HG03039 (cell line): ENCODE measurements at regions not wholly inside any gene's neighbourhood (a gene's known extent, or its start where the extent isn't known, plus 50 kb on each side); places are given as distances from the start of the nearest gene placed in this dataset.
"Not testable (repeated sequence)": the region's sequence is repeated elsewhere in the genome, so short reads cannot be mapped to it uniquely, and the experiment has no call there.

Source experiments
- ATAC-seq: cut with Tn5 transposase; IDR thresholded peaks from one replicate; pipeline ENCODE4 v1.9.1; 2021; ENCODE audit warnings: mild to moderate bottlenecking, moderate library complexity; ENCODE audit not compliant: unreplicated experiment

DNA sequence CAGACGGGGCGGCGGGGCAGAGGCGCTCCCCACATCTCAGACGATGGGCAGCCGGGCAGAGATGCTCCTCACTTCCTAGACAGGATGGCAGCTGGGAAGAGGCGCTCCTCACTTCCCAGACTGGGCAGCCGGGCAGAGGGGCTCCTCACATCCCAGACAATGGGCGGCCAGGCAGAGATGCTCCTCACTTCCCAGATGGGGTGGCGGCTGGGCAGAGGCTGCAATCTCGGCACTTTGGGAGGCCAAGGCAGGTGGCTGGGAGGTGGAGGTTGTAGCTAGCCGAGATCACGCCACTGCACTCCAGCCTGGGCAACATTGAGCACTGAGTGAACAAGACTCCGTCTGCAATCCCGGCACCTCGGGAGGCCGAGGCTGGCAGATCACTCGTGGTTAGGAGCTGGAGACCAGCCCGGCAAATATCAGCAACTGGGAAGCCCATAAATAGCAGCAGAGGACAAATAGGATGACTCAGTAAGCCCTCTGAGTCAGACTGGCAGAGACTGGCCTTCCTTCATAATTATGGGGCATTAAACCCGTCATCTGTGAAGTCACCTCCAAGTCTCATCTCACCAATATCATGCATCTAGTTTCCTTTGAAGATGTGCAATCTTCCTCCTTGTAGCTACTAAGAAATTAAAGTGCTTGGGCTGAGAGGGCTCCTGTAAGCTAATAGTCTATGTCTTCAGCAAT is 337.3 kb downstream of the GOLGA6L6 start:
- not testable (repeated sequence) for ATAC-seq

DNA sequence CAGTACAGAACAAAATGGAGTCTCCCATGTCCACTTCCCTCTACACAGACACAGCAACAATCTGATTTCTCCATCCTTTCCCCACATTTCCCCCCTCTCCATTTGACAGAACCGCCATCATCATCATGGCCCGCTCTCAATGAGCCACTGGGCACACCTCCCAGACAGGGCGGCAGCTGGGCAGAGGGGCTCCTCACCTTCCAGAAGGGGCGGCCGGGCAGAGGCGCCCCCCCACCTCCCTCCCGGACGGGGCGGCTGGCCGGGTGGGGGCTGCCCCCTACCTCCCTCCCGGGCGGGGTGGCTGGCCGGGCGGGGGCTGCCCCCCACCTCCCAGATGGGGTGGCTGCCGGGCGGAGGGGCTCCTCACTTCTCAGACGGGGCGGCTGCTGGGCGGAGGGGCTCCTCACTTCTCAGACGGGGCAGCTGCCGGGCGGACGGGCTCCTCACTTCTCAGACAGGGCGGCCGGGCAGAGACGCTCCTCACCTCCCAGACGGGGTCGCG is 337.9 kb downstream of the GOLGA6L6 start:
- ATAC-seq = not testable (repeated sequence)

DNA sequence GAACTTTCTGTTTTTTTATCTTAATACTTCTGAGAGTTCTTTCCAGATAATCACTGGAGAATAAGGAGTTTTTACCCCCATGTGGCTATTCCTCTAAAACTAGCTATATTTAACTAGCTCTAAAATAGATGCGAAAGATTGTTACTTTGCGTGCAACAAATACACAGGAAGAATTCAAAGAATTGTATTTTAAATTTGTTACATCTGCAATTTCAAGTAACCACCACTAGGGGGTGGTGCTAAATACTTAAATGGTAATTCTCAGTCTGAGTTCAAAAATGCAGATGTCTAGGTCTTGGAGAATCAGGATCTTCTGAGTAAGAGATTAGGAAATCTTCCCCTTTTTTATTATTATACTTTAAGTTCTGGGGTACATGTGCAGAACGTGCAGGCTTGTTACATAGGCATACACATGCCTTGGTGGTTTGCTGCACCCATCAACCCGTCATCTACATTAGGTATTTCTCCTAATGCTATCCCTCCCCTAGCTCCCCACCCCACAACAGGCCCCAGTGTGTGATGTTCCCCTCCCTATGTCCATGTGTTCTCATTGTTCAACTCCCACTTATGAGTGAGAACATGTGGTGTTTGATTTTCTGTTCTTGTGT is 346.9 kb downstream of the GOLGA6L6 start:
- ATAC-seq = not testable (repeated sequence)

DNA sequence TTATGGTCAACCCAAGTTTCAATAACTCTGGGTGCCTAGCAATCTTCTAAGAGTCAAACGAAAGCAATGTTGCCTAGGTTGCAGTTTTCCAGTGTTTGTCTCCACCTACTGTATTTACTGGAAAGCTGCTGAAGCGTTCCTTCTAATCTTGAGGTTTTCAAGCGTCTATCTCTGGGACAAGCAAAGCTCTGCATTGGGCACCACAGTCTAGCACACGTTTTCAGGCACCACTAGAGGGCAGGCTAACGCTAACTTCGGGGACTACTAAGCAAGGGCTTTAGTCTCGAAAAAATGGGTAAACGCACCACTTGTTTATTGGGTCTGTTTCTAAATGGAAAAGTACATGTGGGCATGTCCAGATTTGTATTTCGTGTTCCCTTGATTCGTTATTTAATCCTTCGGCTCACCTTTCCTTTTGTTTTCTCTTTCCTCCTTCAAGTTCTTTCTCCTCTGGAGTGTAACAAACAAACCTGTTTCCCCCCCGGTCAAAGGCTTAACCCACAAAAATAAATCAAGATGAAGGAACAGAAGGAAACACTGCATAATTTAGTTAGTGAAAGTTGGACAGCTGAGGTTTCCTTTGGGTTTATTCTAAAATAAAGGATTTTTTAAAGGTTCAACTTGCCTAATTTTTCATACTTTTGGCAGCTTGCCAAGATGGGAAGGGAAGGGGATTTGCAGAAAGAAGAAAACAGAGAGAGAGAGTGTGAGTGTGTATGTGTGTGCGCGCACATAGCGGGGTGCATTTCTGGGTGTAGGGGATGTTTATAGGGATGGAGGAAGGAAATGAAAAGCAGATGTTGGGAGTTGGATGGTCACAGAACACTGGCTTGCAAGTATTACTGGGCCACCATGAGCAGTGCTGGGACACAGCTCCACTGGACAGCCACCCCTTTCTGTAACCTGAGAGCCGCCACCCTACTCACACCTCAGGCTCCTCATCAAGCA is 348.3 kb downstream of the GOLGA6L6 start:
- peak; percentile 77 for ATAC-seq

DNA sequence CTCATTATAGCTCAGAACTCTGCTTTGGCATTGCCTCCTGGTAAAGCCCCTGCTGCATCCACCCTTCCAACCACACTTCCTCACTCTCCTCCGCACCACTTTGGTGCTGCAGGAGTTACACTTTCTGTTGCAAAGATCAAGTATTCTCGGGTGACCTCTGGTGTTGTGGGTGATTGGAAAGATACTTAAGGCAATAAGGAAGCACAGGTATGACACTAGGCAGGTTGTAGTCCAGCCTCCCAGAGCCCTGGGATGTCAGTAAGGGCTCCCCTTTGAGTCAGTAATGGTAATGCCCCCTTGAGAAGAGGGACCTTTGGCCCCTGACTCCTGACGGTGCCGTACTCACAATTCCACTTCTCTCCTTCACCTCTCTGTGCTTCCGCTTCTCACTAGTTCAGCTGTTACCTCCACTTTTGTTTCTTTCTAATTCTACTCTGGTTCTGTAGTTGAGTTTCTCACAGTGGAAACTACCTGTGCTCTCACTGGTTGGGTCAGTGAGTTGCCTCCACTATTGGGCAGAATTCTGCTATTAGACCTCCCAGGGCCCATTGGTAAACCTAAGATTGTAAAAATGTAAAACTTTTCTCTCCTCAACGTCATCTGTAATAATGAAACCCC is 350.0 kb downstream of the GOLGA6L6 start:
- not testable (repeated sequence) for ATAC-seq

DNA sequence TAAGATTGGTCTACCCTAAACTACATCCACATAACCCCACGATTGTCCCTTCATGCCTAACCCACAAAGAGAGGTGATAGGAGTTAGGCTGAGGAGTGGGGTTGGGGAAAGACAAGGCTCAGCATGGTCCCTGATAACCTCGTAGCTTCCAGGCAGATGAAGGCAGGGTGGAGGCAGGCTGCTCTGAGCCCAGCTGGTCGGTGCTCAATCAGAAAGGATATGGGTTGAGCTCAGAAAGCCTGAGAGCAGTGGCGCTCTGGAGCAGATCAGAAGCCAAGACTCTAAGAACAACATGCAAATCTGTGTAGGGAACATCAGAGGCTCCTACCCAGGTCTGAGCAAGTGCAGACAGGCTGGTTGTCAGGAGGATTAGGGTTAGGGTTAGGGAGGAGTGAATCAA is 353.0 kb downstream of the GOLGA6L6 start:
- ATAC-seq = not testable (repeated sequence)

DNA sequence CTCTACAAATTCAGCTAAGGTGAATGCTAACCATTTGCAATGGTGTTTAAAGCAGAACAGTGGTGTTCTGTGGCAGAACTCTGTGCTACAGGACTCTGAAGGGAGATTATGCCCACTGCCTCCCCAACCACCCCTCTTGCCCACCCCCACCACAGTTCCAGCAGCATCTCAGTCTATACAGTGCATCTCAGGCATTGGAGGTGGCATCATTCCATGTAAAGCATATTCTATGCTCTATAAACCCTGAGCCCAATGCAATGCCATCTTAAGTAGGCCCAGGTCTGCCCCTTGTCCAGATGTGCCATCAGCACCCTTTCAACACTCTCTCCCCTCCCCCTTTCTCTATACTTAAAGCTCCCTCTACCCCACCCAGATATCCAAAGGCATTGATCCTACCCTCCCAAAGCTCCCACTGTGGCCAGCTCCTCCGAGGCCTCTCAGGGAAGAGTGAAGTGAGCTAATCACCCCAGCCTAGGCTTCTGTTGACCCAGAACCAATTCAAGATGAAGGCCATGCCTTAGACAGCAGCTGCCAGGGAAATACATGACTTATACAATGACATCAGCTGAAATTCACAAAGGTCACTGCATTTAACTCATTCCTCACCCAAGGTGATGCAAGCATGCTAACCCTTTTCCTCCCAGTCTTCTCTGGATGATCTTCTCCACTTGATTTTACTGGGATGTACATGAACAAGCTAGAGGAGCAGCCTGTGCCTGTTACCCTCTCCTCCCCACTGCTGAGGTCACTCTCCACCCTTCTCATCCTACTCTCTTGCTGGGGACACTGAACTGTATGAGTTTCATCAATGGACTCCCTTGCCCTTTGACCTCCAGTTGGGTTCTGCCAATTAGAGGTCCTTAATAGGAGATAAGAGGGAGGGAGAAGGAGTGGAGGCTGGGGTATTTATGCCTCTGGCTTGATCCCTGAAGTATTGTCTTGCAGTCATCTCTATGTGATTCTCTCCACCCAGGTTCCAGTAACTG is 353.9 kb downstream of the GOLGA6L6 start:
- ATAC-seq = not testable (repeated sequence)

DNA sequence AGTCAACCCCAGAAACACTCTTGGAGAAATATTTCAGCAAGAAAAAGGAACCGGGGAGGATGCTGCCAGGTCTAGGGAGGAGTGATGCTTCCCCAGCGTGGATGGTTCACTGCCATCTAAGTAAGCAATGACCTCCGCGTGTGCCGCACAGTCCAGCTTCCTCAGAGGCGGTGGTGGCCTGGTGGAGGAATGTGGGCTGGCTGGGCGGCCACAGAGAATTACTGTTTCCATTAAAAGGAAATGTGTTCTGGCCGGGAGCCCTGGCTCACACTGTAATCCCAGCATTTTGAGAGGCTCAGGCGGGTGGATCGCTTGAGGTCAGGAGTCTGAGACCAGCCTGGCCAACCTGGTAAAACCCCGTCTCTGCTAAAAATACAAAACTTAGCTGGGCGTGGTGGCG is 356.7 kb downstream of the GOLGA6L6 start:
- ATAC-seq = not testable (repeated sequence)

DNA sequence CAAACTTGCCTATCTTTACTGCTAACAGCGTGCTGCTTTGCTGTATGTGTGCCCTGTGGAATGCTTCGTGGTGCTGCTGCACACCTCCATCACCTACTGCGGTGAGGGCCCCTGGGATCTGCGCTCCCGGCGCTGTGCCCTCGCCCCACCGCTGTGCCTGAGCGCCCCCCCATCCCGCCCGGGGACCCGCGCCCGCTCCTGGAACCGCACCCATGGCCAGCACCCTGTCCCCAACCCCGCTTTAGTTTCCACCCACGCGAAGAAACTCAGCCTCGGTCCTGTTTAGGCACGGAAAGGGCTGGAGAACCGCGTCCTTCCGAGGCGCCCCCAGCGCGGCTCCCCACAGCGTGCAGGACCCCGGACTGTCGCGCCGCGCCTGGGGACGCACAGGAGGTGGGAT is 373.4 kb downstream of the GOLGA6L6 start:
- not testable (repeated sequence) for ATAC-seq

DNA sequence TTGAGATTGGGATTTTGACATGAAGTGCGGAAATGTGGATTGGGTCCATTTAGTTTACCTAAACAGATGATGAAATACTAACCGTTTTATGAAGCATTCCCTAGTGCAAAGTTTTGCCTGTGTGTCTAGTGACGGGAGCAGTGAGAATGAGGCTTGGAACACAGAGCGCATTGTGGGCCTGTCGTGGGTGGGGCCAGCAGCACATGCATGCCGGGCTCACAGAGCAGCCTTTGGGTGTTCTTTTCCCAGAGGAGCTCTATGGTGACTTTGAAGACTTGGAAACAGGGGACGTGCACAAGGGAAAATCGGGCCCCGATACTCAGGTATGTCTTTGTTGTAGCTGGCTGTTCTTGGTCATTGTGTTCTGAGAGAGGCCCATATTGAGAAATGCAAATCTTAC is 388.1 kb downstream of the GOLGA6L6 start:
- ATAC-seq = not testable (repeated sequence)

DNA sequence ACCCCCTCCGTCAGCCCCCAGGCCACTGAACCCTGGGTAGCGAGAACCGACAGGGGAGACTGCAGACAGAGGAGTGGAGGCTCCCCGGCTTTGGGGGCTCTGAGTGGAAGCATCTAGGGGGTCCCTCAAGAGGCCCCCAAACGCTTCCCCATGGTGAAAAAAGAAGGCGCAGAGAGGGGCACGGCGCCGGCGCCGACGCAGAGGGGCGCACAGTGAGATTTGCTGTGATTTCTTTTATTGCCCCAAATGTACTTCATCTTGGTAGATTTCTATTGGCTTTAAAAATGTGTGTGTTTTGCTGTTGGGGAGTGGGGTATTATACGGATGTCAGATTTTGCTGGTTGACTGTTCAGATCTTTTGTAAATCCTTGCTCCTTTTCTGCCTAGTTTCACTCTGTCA is 392.9 kb downstream of the GOLGA6L6 start:
- ATAC-seq = not testable (repeated sequence)

DNA sequence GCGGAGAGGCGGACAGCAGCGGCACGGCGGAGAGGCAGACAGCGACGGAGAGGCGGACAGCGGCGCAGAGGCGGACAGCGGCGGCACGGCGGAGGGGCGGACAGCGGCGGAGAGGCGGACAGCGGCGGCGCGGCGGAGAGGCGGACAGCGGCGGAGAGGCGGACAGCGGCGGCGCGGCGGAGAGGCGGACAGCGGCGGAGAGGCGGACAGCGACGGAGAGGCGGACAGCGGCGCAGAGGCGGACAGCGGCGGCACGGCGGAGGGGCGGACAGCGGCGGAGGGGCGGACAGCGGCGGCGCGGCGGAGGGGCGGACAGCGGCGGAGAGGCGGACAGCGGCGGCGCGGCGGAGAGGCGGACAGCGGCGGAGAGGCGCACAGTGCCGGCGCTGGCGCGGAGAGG is 393.6 kb downstream of the GOLGA6L6 start:
- not testable (repeated sequence) for ATAC-seq

DNA sequence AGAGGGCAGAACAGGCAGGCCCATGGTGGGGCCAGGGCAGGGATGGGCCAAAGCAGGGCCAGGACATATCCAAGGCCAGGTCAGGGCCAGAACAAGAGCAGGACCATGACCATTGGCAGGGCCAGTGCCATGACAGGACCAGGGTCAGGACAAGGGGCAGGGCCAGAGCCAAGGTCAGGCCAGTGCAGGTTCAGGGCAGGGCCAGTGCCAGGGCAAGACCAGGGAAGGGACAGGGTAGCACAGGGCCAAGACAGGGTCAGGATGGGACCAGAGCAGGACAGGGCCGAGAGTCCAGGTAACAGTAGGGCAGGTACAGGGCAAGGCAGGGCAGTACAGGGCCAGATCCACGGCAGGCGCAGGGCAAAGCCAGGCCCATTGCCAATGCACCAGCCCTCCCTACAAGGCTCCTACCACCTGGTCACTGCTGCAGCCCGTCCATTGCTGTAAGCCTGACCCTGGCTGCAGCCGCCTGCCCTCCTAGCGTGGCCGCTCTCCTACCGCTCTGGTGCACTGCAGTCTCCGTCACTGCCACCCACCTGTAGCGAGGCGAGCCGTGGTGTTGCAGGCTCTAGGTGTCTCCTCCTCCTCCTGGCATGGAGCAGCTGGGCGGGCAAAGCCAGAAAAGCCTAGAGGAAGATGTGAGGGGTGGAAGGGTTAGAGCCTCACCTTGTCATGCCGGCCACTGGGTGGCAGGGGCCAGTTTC is 397.1 kb downstream of the GOLGA6L6 start:
- not testable (repeated sequence) for ATAC-seq

DNA sequence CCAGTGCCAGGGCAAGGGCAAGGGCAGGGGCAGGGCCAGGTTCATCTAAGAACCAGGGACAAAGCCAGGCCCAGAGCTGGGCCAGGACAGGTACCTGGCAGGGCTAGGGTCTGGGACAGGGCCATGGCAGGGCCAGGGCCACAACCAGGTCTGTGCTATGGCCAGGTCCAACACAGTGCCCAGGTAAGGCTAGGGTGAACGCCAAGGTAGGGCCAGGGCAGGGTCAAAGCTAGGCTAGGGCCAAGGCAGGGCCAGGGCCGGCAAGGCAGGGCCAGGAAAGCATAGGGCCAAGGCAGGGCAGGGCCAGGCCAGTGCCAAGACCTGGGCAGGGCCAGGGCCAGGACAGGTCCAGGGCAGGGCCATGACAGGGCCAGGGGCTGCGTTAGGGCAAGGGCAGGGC is 398.7 kb downstream of the GOLGA6L6 start:
- not testable (repeated sequence) for ATAC-seq

DNA sequence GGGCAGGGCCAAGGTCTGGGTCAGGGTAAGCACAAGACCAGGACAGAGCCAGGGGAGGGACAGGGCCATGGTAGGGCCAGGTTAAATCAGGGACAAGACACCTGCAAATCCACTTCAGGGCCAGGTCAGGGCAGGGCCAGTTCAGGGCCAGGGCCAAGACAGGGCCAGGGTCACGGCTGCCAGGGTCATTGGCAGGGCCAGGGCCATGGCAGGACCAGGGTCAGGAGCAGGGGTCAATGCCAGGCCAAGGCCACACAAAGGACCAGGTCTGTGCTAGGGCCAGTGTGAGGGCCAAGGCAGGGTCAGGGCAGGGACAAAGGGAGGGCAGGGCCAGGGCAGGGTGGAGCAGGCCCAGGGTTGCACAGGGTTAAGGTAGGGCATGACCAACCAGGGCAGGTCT is 399.2 kb downstream of the GOLGA6L6 start:
- ATAC-seq = not testable (repeated sequence)

DNA sequence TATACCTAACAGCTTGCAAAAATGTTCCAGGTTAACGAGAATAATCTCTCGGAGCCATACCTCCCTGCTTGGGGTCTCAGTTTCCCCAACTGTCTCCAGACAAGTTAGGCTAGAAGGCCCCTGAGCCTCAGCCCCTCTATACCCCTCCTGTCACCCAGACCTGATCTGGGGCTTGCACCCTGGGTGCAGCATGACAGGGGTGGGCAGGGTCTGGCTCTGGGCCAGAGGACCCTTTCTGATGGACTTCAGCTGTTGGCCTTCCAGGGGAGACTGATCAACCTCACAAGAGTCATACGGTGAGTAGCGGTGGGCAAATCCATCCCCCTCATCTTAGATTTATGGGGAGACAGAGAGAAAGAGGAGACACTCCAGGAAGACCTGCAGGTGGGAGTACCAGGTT is 416.9 kb downstream of the GOLGA6L6 start:
- not testable (repeated sequence) for ATAC-seq

DNA sequence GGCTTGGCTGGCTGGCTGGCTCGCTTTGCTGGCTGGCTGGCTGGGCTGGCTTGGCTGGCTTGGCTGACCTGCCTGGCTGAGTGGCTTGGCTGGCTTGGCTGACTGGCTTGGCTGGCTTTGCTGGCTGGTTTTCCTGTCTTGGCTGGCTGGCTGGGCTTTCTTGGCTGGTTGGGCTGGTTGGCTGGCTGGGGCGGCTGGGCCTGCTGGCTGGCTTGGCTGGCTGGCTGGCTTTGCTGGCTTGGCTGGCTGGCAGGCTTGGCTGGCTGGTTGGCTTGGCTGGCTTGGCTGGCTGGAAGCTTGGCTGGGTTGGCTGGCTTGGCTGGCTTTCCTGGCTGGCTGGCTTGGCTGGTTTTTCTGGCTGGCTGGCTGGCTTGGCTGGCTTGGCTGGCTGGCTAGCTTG is 435.6 kb downstream of the GOLGA6L6 start:
- no peak for ATAC-seq

DNA sequence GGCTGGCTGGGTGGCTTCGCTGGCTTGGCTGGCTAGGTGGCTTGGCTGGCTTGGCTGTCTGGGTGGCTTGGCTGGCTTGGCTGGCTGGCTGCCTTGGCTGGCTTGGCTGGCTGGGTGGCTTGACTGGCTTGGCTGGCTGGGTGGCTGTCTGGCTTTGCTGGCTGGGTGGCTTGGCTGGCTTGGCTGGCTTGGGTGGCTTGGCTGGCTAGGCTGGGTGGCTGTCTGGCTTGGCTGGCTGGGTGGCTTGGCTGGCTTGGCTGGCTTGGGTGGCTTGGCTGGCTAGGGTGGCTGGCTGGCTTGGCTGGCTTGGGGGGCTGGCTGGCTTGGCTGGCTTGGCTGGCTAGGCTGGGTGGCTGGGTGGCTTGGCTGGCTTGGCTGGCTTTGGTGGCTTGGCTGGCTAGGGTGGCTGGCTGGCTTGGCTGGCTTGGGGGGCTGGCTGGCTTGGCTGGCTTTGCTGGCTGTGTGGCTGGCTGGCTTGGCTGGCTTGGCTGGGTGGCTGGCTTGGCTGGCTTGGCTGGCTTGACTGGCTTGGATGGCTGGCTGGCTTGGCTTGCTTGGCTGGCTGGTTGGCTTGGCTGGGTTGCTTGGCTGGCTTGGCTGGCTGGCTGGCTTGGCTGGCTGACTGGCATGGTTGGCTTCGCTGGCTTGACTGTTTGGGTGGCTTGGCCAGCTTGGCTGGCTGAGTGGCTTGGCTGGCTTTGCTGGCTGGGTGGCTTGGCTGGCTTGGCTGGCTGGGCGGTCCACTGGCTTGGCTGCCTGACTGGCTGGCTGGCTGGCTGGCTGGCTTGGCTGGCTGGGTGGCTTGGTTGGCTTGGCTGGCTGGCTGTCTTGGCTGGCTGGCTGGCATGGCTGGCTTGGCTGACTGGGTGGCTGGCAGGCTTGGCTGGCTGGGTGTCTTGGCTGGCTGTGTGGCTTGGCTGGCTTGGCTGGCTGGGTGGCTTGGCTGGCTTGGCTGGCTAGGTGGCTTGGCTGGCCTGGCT is 436.3 kb downstream of the GOLGA6L6 start:
- not testable (repeated sequence) for ATAC-seq
